ENCODE measurements at regions not wholly inside any gene's neighbourhood (a gene's known extent, or its start where the extent isn't known, plus 50 kb on each side); places are given as distances from the start of the nearest gene placed in this dataset.

DNA sequence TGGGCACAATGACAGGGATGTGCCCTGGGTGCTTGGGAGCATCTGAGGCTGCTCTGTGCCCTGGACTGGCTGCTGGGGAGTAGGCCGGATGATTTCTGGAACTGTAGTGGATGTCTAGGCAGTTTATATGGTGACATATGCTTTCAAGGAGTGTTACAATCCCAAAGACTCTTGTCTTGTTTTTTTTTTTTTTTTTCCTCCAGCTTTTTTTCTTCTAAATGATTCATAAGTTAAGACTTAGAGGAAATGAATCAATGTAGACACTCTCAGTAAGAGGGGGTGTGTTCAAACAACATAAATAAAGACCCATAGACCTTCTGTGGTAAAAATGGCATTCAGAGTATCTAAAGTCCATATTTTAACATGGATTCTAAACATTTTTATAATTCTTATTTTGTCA lies 706.1 kb upstream of the GOLIM4 start:
- TF ChIP-seq, protein P1, sequence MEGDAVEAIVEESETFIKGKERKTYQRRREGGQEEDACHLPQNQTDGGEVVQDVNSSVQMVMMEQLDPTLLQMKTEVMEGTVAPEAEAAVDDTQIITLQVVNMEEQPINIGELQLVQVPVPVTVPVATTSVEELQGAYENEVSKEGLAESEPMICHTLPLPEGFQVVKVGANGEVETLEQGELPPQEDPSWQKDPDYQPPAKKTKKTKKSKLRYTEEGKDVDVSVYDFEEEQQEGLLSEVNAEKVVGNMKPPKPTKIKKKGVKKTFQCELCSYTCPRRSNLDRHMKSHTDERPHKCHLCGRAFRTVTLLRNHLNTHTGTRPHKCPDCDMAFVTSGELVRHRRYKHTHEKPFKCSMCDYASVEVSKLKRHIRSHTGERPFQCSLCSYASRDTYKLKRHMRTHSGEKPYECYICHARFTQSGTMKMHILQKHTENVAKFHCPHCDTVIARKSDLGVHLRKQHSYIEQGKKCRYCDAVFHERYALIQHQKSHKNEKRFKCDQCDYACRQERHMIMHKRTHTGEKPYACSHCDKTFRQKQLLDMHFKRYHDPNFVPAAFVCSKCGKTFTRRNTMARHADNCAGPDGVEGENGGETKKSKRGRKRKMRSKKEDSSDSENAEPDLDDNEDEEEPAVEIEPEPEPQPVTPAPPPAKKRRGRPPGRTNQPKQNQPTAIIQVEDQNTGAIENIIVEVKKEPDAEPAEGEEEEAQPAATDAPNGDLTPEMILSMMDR (IDR thresholded peaks at IDR 0.05; ENCODE audit: low read length), result no peak
- no peak for TF ChIP-seq EZH2 (IDR thresholded peaks at IDR 0.05; ENCODE audit: borderline replicate concordance, low read length)
